Esophagus mucosa (tissue), 1 donor: ENCODE measurements at regions not wholly inside any gene's neighbourhood (a gene's known extent, or its start where the extent isn't known, plus 50 kb on each side); places are given as distances from the start of the nearest gene placed in this dataset.
A peak's percentile ranks its signal among the peaks of the same experiment; 100 is the strongest.

Experiments
- ATAC-seq: fragments of 200-7000 bp; cut with Tn5 transposase; one replicate; pipeline ENCODE4 v1.9.1; 2020
- donor health status: DM: yes; HTN: yes; CAD: no.

GRCh38 chr10:121101561-121101960 is 250.4 kb downstream of the WDR11 start:
- ATAC-seq = no peak

- ATAC-seq = no peak
Observed at GRCh38 chr10:121102706-121103105, 251.5 kb downstream of the WDR11 start.

GRCh38 chr10:121104476-121105111 is 253.4 kb downstream of the WDR11 start:
- ATAC-seq = peak; percentile 97

- no peak for ATAC-seq
Observed at GRCh38 chr10:121106611-121107010, 255.4 kb downstream of the WDR11 start.

- peak; percentile 69 for ATAC-seq
Observed at GRCh38 chr10:121108051-121108450, 256.9 kb downstream of the WDR11 start.

- no peak for ATAC-seq
Observed at GRCh38 chr10:121110369-121110768, 259.2 kb downstream of the WDR11 start.

GRCh38 chr10:121112136-121112535 is 261.0 kb downstream of the WDR11 start:
- no peak for ATAC-seq

- no peak for ATAC-seq
Observed at GRCh38 chr10:121112579-121113384, 261.6 kb downstream of the WDR11 start.

GRCh38 chr10:121113385-121113696 is 262.2 kb downstream of the WDR11 start:
- no peak for ATAC-seq

GRCh38 chr10:121113911-121114310 is 262.7 kb downstream of the WDR11 start:
- ATAC-seq = no peak

- no peak for ATAC-seq
Observed at GRCh38 chr10:121115154-121115553, 264.0 kb downstream of the WDR11 start.

- ATAC-seq = no peak
Observed at GRCh38 chr10:121121462-121121861, 270.3 kb downstream of the WDR11 start.

GRCh38 chr10:121127151-121127906 is 276.2 kb downstream of the WDR11 start:
- no peak for ATAC-seq

- ATAC-seq = no peak
Observed at GRCh38 chr10:121128164-121128563, 277.0 kb downstream of the WDR11 start.

GRCh38 chr10:121129266-121129665 is 278.1 kb downstream of the WDR11 start:
- no peak for ATAC-seq

GRCh38 chr10:121130382-121130781 is 279.2 kb downstream of the WDR11 start:
- ATAC-seq = no peak

GRCh38 chr10:121131014-121131413 is 279.9 kb downstream of the WDR11 start:
- no peak for ATAC-seq

GRCh38 chr10:121131426-121132265 is 280.5 kb downstream of the WDR11 start:
- no peak for ATAC-seq

- ATAC-seq = no peak
Observed at GRCh38 chr10:121132273-121132672, 281.1 kb downstream of the WDR11 start.

- no peak for ATAC-seq
Observed at GRCh38 chr10:121133901-121134300, 282.7 kb downstream of the WDR11 start.

- no peak for ATAC-seq
Observed at GRCh38 chr10:121134711-121135110, 283.5 kb downstream of the WDR11 start.

- no peak for ATAC-seq
Observed at GRCh38 chr10:121135512-121135911, 284.4 kb downstream of the WDR11 start.

- no peak for ATAC-seq
Observed at GRCh38 chr10:121137533-121137932, 286.4 kb downstream of the WDR11 start.
